ENCODE measurements at regions not wholly inside any gene's neighbourhood (a gene's known extent, or its start where the extent isn't known, plus 50 kb on each side); places are given as distances from the start of the nearest gene placed in this dataset.
"Not testable (repeated sequence)": the region's sequence is repeated elsewhere in the genome, so short reads cannot be mapped to it uniquely, and the experiment has no call there.

DNA sequence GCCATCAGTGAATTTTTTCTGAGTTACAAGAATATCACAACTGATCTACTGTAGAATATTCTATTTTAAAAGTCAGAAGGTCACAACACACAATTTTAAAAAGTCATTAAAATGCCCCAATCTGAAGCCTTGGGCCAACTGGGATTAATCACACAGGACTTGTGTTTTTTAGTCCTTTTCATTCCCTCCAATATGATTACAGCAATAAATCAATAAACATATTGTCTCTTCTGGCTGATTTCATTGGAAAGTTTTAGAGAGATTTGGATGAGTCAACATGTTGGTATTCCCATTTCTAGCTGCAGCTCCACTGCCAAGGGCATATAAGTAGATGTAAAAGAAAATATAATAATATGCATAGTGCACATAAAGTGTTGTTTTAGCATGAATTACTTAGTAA is 85.8 kb downstream of the NIBAN1 start:
- DNase-seq (ENCODE audit: low read depth, low spot score), result no peak

- no peak for DNase-seq (ENCODE audit: low read depth, low spot score)
Measured at GRCh38 chr1:184882957-184883815, 91.1 kb downstream of the NIBAN1 start.

DNA sequence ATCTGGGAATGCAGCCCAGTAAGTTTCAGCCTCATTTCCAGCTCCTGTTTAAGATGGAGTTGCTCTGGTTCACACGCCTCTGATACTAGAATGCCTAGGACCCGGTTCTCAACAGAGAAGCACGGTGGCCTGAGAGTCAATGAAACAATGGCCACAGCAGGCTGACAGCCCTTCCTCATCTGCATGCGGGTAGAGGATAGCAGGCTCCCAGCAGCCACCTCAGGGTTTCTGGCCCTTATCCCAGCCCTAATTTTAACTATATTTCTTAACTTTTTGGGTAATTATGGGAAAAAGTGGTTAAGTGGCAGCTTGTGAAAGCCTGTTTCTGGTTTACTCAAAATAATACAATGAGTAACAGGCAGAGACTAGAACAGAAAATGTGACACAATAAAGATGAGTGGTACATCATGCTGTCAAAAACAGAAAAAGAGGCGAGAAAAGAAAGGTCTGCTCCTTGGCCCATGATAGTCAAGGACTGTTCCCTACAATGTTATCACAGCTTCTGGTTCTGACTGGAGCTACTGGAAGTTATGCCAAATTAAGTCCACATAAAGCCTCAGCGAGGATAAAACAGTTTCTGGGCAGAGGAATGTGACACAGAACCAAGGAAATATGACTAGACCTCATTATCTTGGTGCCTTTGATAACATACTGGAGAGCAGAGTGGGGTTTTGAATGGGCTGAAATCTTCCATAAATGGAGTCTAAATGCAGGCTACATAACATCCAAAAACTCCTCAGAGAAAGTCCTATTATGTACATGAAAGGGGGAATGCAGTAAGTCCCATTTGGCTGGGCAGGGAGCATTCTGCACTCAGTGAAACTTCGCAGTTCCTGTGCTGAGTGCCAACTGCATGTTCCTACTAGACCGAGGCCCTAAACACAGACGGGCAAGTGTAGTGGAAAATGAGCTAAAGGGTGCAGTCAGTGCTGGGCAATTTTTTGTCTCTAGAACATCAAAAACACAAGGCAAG is 92.1 kb downstream of the NIBAN1 start:
- DNase-seq (ENCODE audit: low read depth, low spot score), result no peak

GRCh38 chr1:184879876-184880557 is 94.3 kb downstream of the NIBAN1 start:
- DNase-seq (ENCODE audit: low read depth, low spot score), result no peak

DNA sequence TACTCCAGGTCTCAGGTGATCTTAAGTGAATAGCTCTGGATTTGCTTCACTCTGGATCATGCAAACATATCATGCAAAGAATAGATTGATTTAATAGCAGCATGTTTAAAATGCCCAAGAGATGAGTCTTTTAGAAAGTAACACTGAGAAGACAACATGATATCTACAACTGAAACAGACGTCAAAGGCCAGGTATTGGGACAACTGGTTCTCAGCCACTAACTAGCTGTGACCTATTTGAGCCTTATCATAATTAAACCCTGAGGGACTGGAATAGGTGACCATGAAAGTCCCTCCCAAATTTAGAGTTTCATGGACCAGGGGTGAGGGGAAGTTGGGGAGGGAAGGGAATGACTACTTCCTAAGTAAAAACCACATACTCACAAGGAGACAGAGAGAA is 95.7 kb downstream of the NIBAN1 start:
- no peak for DNase-seq (ENCODE audit: low read depth, low spot score)

DNA sequence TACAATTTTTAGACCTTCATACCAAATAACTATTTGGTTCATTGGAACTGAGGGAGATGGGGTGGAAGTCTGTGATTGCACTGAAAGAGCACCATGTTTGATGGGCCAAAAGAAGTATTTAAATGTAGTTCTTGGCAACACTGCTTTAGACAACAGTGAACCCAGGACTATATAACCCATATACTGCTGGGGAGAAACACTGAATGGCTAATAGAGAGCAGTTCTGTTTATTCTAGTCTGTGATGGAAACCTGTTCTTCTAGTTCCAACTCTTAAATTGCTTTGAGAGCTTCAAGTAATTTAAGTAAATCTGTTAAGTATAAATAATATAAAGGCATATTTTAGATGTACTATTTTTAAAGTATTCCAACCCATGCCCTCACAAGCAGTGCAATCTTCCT is 96.3 kb downstream of the NIBAN1 start:
- DNase-seq (ENCODE audit: low read depth, low spot score), result no peak

GRCh38 chr1:184876015-184876414 is 98.3 kb downstream of the NIBAN1 start:
- DNase-seq (ENCODE audit: low read depth, low spot score), result not testable (repeated sequence)

DNA sequence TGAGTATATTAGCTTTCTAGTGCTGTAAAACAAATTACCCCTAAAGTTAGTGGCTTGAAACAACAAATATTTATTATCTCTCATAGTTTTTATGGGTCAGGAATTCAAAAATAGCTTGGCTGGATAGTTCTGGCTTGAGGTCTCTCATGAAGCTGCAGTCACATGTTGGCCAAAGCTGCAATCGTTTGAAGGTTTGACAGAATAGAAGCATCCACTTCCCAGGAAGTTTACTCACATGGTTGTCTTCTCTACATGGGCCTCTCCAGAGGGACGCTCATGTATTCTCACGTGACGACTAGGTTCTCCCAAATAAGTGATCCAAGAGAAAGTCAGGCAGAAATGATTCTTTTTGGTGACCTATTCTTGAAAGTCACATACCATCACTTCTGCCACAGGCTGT is 99.1 kb downstream of the NIBAN1 start:
- no peak for DNase-seq (ENCODE audit: low read depth, low spot score)

DNA sequence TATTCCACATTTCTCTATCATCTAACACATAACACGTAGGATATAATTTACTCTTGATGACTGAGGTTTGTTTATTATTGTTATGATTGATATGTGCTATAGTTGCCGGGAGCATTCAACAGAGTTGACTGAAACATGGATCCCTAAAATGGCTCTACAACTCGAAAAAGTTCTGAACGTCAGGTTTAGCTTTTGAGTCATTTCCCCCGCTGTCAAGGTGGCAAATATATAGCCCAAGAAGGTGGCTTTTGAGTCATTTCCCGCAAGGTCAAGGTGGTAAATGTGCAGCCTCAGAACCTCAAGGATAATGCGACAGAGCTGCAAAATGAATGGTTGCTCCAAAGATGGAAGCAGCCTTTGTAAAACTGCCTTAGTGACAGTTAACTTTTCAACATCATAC is 104.0 kb downstream of the NIBAN1 start:
- no peak for DNase-seq (ENCODE audit: low read depth, low spot score)

DNA sequence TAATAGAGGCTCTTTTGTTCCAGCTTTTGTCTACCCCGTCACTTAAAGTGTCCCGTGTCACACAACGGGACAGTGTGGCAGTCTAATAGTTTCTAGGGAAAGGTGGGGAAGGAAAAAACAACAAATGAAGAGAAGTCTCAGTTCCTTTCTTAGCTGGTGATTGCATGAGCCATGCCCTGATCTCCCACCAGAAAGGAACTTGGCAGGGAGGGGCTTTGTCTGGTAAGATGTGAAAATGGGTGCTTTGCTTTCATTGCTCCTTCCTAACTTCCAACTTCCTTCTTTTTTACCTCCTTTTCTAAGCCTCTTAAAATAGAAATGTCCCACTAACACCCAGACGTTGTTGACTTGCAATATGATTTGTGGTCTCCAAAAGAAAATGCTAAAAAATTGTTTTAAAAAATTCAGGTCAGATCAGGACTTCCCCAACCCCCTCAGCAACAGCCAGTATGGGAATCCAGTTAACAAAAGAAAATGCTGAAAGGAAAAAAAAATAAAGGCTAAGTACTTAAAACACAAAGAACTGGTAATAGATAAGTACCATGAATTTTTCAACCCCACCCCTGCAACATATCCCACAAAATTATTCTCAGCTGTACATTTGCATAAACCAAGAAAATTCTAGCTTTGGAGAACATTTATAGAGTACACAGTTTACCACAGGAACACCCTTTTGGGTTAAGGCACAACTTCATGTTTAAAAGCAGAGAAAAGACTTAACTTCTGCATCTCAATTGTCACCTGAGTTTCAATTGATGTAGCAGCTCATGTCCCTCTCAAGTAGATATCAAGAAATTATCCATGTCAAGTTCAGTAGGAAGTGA is 106.2 kb downstream of the NIBAN1 start:
- DNase-seq (ENCODE audit: low read depth, low spot score), result no peak

DNA sequence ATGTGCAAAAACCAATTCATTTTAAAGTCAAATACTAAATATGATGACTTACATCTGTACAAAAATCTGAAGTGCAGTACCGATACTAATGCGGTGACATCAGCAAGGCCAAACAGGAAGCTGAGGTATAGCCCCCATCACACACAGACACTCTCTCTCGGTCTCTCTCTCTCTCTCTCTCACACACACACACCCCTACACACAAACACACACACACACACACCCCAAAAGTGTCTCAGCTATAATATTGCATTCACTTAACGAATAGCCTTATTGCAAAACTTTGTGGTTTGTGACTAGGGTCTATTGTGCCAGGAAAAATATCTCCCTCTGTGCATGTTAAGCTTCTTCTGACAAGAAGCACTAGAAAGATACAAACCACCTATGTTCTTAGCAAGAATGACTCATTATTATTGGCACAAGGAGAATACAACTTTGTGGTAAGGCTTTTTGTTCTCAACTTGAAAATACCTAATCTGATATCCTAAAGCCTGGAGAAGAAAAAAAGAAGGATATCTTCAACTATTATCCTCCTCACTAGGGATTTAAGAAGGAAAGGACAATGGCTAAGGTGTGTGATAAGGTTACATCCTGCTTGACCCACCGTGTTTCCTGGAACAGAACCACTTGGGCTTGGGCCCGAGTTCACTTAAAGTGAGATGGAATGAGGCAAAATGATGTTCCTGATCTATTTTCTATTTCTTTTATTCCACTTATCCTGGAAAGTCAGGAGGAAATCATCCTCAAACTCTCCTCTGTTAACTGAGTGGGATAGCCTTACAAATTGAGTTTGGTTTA is 107.1 kb downstream of the NIBAN1 start:
- peak; percentile 83 for DNase-seq (ENCODE audit: low read depth, low spot score)

DNA sequence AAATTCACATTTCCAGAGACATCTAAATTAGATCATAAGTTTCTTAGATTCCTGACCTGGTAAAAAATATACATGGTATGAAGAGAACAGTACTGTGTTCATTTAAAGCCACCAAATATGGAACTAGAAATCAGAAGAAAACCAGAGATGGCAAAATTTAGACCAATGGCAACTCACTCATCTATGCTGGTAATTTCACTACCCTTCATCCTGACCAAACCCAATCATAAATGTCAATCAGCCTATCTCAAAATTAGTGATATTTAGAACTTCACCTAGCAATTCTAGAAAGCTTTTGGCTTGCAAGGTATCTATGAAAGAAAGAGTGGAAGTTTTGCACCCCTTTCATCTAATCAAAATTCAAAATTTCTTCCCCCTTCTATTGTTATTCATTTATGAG is 107.7 kb downstream of the NIBAN1 start:
- no peak for DNase-seq (ENCODE audit: low read depth, low spot score)

DNA sequence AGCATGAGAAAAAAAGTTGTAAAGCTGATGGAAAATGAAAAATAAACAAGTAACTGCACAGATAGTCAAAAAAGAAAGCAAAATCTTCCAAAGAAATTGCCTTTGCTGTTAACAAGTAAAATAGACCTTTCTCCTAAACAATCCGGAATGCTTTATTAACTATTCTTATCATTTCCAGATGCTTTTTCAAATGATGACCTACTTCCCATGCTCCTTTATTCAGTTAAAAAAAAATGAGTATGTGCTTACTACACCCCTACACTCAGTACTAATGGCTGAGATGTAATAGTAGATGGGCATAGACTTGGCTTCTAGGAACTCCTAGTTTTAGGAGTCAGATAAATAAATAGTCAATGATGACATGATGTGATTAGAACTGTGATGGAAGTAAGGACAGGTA is 108.5 kb downstream of the NIBAN1 start:
- DNase-seq (ENCODE audit: low read depth, low spot score), result no peak

DNA sequence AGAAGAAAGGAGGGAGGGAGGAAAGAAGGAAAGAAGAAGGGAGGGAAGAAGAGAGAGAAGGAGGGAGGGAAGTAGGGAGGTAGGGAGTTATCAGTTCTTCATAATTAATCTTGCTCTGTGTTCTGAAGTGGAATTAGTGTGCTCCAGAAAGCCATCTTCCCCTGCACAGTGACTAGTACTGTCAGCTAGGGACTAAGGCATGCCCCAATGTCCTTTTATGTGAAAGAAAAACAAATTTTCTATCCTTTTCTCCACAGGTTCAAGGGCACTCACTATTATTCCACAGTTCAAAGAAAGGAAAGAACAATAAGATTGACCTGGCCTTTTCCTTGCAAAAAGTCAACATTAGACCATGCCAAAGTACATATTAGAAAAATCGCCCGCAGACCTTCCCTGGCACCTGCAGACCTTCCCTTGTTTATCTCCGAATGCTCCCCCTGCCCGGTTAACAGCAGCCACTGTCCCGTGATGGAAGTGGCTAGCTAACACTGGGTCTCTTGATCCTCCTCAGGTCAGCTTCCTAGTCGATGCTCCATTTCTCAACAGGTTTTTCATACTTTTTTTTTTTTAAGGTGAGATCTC is 107.2 kb upstream of the EDEM3 start:
- no peak for DNase-seq (ENCODE audit: low read depth, low spot score)

DNA sequence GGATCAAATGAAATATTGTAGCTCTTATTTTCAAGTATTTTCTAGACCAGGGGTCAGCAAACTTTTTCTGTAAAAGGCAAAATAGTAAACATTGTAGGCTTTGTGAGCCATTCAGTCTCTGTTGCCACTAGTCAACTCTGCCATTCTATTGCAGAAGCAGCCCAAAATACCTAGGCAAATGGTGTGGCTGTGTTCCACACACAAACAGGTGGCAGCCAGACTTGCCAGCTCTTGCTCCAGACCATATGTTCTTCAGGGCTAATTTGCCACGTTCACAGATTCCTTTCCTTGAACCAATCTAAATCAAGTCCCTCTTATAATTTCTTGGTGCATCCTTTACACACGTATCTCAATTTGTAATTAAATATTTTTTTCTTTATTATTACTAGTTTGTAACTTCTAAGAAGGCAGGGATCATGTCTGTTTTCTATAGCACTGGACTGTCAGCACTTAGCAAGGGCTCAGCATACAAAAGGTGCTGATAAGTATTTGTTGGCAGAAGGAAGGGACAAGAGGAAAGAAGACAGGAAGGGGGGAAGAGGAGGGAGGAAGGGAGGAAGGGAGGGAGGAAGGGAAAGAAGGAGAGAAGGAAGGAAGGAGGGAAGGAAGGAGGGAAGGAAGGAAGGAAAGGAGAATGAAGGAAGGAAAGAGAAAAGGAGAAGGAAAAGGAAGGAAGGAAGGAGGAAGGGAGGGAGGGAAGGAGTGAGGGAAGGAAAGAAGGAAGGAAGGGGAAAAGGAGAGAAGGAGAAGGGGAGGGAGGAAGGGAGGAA is 106.5 kb upstream of the EDEM3 start:
- no peak for DNase-seq (ENCODE audit: low read depth, low spot score)

- DNase-seq (ENCODE audit: low read depth, low spot score), result no peak
Measured at GRCh38 chr1:184860535-184860934, 105.9 kb upstream of the EDEM3 start.

GRCh38 chr1:184859381-184860105 is 104.9 kb upstream of the EDEM3 start:
- no peak for DNase-seq (ENCODE audit: low read depth, low spot score)

GRCh38 chr1:184858288-184858687 is 103.6 kb upstream of the EDEM3 start:
- no peak for DNase-seq (ENCODE audit: low read depth, low spot score)

Data from brain pericyte (primary cell).